K562 (cell line): ENCODE measurements at regions not wholly inside any gene's neighbourhood (a gene's known extent, or its start where the extent isn't known, plus 50 kb on each side); places are given as distances from the start of the nearest gene placed in this dataset.
"Not testable (repeated sequence)": the region's sequence is repeated elsewhere in the genome, so short reads cannot be mapped to it uniquely, and the experiment has no call there.

Source experiments
- ATAC-seq: fragments of 200-7000 bp; cut with Tn5 transposase; 3 replicates; pipeline ENCODE4 v1.9.1; 2020; ENCODE audit warnings: moderate library complexity
- BruUV-seq: library from RNA; stranded (reverse); fragments of 400-500 nt; replicated peaks from 2 replicates; lab custom pipeline; 2021; lab: Mats Ljungman, UMichigan
- CTCF ChIA-PET: fragments of 300-600 bp; formaldehyde crosslinking; extraction: SDS; loops from one replicate; lab custom pipeline; 2021; ENCODE audit warnings: low intra/inter-chr PET ratio; lab: Yijun Ruan, JAX
- POLR2A ChIA-PET: fragments of 300-600, 350-650 bp; sonication (Branson Sonifier 250); formaldehyde crosslinking; extraction: SDS; loops from one replicate; lab custom pipeline; 2021; ENCODE audit warnings: antibody characterized with exemption, inconsistent platforms; lab: Yijun Ruan, JAX
- DNase-seq, 4 experiments: peaks; one replicate each; pipeline versions ENCODE4 v3.0.0 to v3.0.0-alpha.2; 2011 to 2018; ENCODE audit warnings: low spot score in 3 of 4, mixed read lengths in 3 of 4; ENCODE audit errors: extremely low read depth in 1 of 4
- FAIRE-seq: peaks from 2 replicates; lab custom pipeline; 2011; peaks lifted over from hg19 to GRCh38; lab: Jason Lieb, UNC
- H2AFZ ChIP-seq: 2 replicates; pipeline ENCODE4 v1.6.0; 2011; ENCODE audit warnings: low read depth, low read length, control low read depth, inconsistent platforms
- H3K27ac ChIP-seq: fragments of 200-600 bp; 3 replicates; pipeline ENCODE4 v1.8.0; 2011; ENCODE audit warnings: low read depth, mild to moderate bottlenecking, control low read depth, inconsistent platforms, low read length, moderate library complexity, mixed read lengths; ENCODE audit errors: extremely low read depth
- H3K27me3 ChIP-seq, 2 experiments: fragments of 300-600 bp in 1 of 2; 2 replicates in 1 of 2; 3 replicates in 1 of 2; pipeline versions ENCODE4 v1.6.0 to v1.8.0; 2011; ENCODE audit warnings: inconsistent platforms in 2 of 2, low read length in 2 of 2, mild to moderate bottlenecking in 1 of 2, mixed read lengths in 1 of 2, moderate library complexity in 1 of 2; ENCODE audit not compliant: control insufficient read depth in 2 of 2, insufficient read depth in 2 of 2
- H3K36me3 ChIP-seq: fragments of 300-600 bp; 3 replicates; pipeline ENCODE4 v1.8.0; 2011; ENCODE audit warnings: mild to moderate bottlenecking, low read length, inconsistent platforms; ENCODE audit not compliant: control insufficient read depth, insufficient read depth
- H3K4me1 ChIP-seq, 2 experiments: fragments of 200-600 bp in 1 of 2; replicated peaks in 1 of 2; 2 replicates in 1 of 2; 3 replicates in 1 of 2; pipeline versions ENCODE4 v1.5.1 to v1.8.0; 2011; ENCODE audit warnings: inconsistent platforms in 2 of 2, low read length in 2 of 2, mild to moderate bottlenecking in 1 of 2, mixed read lengths in 1 of 2, moderate library complexity in 1 of 2; ENCODE audit not compliant: control insufficient read depth in 2 of 2, insufficient read depth in 2 of 2
- H3K4me2 ChIP-seq: 2 replicates; pipeline ENCODE4 v1.6.1; 2011; ENCODE audit warnings: low read length, control low read depth, inconsistent platforms, mixed read lengths; ENCODE audit not compliant: insufficient read depth
- H3K4me3 ChIP-seq: fragments of 200-600 bp; sonication (generic), shearing (Covaris generic); 2 replicates; pipeline ENCODE4 v1.5.1; 2016; ENCODE audit warnings: control low read depth, inconsistent platforms
- H3K79me2 ChIP-seq: fragments of 200-600 bp; 3 replicates; pipeline ENCODE4 v1.8.0; 2011; ENCODE audit warnings: low read length, inconsistent platforms; ENCODE audit not compliant: control insufficient read depth, insufficient read depth
- H3K9ac ChIP-seq, 2 experiments: 2 replicates each; pipeline versions ENCODE4 v1.6.0 to v1.6.1; 2011; ENCODE audit warnings: low read depth in 2 of 2, low read length in 2 of 2, control low read depth in 1 of 2, inconsistent platforms in 1 of 2, mild to moderate bottlenecking in 1 of 2, mixed read lengths in 1 of 2; ENCODE audit not compliant: insufficient read depth in 1 of 2
- H3K9me1 ChIP-seq: one replicate; pipeline ENCODE4 v1.6.0; 2011; ENCODE audit warnings: inconsistent platforms, mild to moderate bottlenecking, low read length, moderate library complexity; ENCODE audit not compliant: control insufficient read depth, insufficient read depth
- H3K9me3 ChIP-seq: replicated peaks from 2 replicates; pipeline ENCODE4 v1.5.1; 2011; ENCODE audit warnings: low read depth, low read length, inconsistent platforms; ENCODE audit not compliant: control insufficient read depth, insufficient read depth
- H4K20me1 ChIP-seq: replicated peaks from 2 replicates; pipeline ENCODE4 v1.6.1; 2011; ENCODE audit warnings: low read length, inconsistent platforms, mixed read lengths; ENCODE audit not compliant: control insufficient read depth, insufficient read depth
- JUN ChIP-seq, 2 experiments: sonication (generic) in 1 of 2; formaldehyde crosslinking in 1 of 2; IDR thresholded peaks; 2 replicates each; pipeline versions ENCODE4 v1.6.1 to v1.8.0; 2012 to 2022; ENCODE audit warnings: borderline replicate concordance in 2 of 2, mild to moderate bottlenecking in 2 of 2, improper control_type of control experiment in 1 of 2, low read depth in 1 of 2, low read length in 1 of 2, missing genetic modification reagents in 1 of 2
- NFYB ChIP-seq: IDR thresholded peaks from 2 replicates; pipeline ENCODE4 v1.6.1; 2011; ENCODE audit warnings: mild to moderate bottlenecking, moderate library complexity; ENCODE audit not compliant: insufficient read length; ENCODE audit errors: extremely low read depth
- NRF1 ChIP-seq, 2 experiments: fragments of 450-650 bp; IDR thresholded peaks in 1 of 2; conservative IDR thresholded peaks in 1 of 2; 2 replicates each; pipeline ENCODE4 v1.6.1; 2014; ENCODE audit warnings: mild to moderate bottlenecking in 2 of 2
- ZNF316 ChIP-seq: fragments of 450-650 bp; IDR thresholded peaks from 2 replicates; pipeline ENCODE4 v1.6.1; 2016
- WGBS: fragments of 100-300 bp; shearing (Covaris generic); methylation state at CpG from one replicate; pipeline ENCODE4 v1.1.6; 2016; ENCODE audit warnings: low coverage, mixed read lengths; ENCODE audit not compliant: insufficient coverage; ENCODE audit errors: missing lambda C conversion rate; 5-methylcytosine and 5-hydroxymethylcytosine counted together
- in situ Hi-C: fragments of 300-500 bp; cut with MboI; formaldehyde crosslinking; loops from 4 replicates; pipeline ENCODE4 v1.15.0; 2018; ENCODE audit warnings: inconsistent platforms, mixed read lengths
- intact Hi-C: fragments of 100-400 bp; cut with micrococcal nuclease; formaldehyde crosslinking; loops from 2 replicates; pipeline ENCODE4 v1.14.2; 2022

DNA sequence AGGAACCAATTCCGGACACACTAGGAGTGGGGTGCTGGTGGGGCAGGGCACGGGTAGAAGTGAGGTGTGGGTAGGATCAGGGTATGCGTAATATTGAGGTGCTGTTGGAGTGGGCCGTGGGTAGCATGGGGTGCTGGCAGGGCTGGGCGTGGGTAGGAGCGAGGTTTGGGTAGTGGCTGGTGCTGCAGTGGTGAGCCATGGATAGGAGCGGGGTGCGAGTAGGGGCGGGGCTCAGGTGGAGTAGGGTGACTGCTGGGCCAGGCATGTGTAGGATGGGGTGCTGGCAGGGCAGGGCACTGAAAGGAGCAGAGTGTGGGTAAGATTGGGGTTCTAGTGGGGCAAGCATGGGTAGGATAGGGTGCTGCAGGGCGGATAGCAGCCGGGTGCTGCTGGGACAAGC, 114.2 kb upstream of the DUSP22 start:
- Histone ChIP-seq H3K79me2 (no peaks in the 10 kb centered on the region), H3K9me1 (no peaks in the 10 kb centered on the region), H2AFZ (no peak overlapping the region), H3K4me3 (no peak overlapping the region), H3K9me3 (0 out of 2 replicates have a peak, but pooled peaks cover 2% of the 10 kb centered on the region), H3K27ac (no peak overlapping the region), H4K20me1 (no peaks in the 10 kb centered on the region), H3K36me3 (no peaks in the 10 kb centered on the region), H3K4me1 (no peaks in the 10 kb centered on the region; a peak in 1 of 5 replicates), H3K9ac (no peak overlapping the region), H3K4me2 (no peak overlapping the region), H3K27me3 (peaks cover 0 to 24% of the 10 kb centered on the region in 2 experiments; a peak in 2 of 5 replicates)
- FAIRE-seq: no peak
- TF ChIP-seq NRF1 (conservative IDR thresholded peaks at IDR 0.05 in 1 of 2, IDR thresholded peaks at IDR 0.05 in 1 of 2): no peak
- no peak for TF ChIP-seq JUN (IDR thresholded peaks at IDR 0.05; ENCODE audit: borderline replicate concordance, low read depth, low read length)
- TF ChIP-seq JUN (CRISPR knock-in tag; IDR thresholded peaks at IDR 0.05; ENCODE audit: borderline replicate concordance): no peak
- BruUV-seq: no TSS peak
- POLR2A ChIA-PET: interaction anchor here (0.6 kb wide), 1 partner anchor 113 kb away, joined by 3 read pairs; no protein-coding TSS in a partner anchor
- 2% methylated on average over 11 of the region's 11 CpGs for WGBS
- no peak for DNase-seq
- in situ Hi-C loops (no loop called here), intact Hi-C loops (no loop called here)
- no peak for ATAC-seq
- CTCF ChIA-PET: no interaction called here

DNA sequence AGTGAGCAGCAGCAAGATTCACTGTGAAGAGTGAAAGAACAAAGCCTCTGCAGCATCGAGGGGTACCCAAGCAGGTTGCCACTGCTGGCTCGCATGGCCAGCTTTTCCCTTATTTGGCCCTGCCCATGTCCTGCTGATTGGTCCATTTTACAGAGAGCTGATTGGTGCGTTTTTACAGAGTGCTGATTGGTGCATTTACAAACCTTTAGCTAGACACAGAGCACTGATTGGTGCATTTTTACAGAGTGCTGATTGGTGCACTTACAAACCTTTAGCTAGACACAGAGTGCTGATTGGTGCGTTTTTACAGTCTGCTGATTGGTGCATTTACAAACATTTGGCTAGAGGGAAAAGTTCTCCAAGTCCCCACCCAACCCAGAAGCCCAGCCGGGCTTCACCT, 113.4 kb upstream of the DUSP22 start:
- DNase-seq, intact Hi-C loops, H3K4me1 ChIP-seq, BruUV-seq, H3K36me3 ChIP-seq, ATAC-seq, H3K9me1 ChIP-seq, CTCF ChIA-PET, H4K20me1 ChIP-seq, H3K9ac ChIP-seq, H3K4me2 ChIP-seq, H3K27ac ChIP-seq, POLR2A ChIA-PET, H3K9me3 ChIP-seq, H2AFZ ChIP-seq, H3K4me3 ChIP-seq, H3K79me2 ChIP-seq, in situ Hi-C loops, FAIRE-seq: not testable (repeated sequence)
- TF ChIP-seq ZNF316 (0 out of 2 replicates have a peak, but pooled peaks have one; percentile 21), NFYB (peak; percentile 60)
- H3K27me3 ChIP-seq: peaks cover 4 to 32% of the 10 kb centered on the region in 2 experiments; a peak in 2 of 5 replicates
- 13% methylated on average over 5 of the region's 5 CpGs for WGBS
